Astrocyte (in vitro differentiated cells and primary cell): ENCODE measurements at regions not wholly inside any gene's neighbourhood (a gene's known extent, or its start where the extent isn't known, plus 50 kb on each side); places are given as distances from the start of the nearest gene placed in this dataset.

Experiments
- DNase-seq: peaks from one replicate; pipeline ENCODE4 v3.0.0-alpha.2; 2010; ENCODE audit warnings: low read depth
- FAIRE-seq: peaks from 2 replicates; lab custom pipeline; 2011; peaks lifted over from hg19 to GRCh38; lab: Jason Lieb, UNC
- H2AFZ ChIP-seq: 2 replicates; pipeline ENCODE4 v1.6.0; 2012; ENCODE audit warnings: low read depth, low read length, inconsistent platforms
- H3K27ac ChIP-seq: 2 replicates; pipeline ENCODE4 v1.5.1; 2011; ENCODE audit warnings: low read depth, low read length, inconsistent platforms
- H3K27me3 ChIP-seq: 2 replicates; pipeline ENCODE4 v1.6.0; 2011; ENCODE audit warnings: low read length, inconsistent platforms; ENCODE audit not compliant: insufficient read depth
- H3K36me3 ChIP-seq: 2 replicates; pipeline ENCODE4 v1.5.1; 2011; ENCODE audit warnings: low read length, inconsistent platforms; ENCODE audit not compliant: insufficient read depth
- H3K4me1 ChIP-seq: 2 replicates; pipeline ENCODE4 v1.5.1; 2011; ENCODE audit warnings: low read length, inconsistent platforms; ENCODE audit not compliant: insufficient read depth
- H3K4me2 ChIP-seq: 2 replicates; pipeline ENCODE4 v1.6.0; 2012; ENCODE audit warnings: low read length, inconsistent platforms
- H3K4me3 ChIP-seq: 2 replicates; pipeline ENCODE4 v1.5.1; 2011; ENCODE audit warnings: low read depth, mild to moderate bottlenecking, low read length, inconsistent platforms; ENCODE audit not compliant: insufficient read depth
- H3K79me2 ChIP-seq: 2 replicates; pipeline ENCODE4 v1.6.0; 2012; ENCODE audit warnings: mild to moderate bottlenecking, low read length, inconsistent platforms; ENCODE audit not compliant: insufficient read depth
- H3K9ac ChIP-seq: 2 replicates; pipeline ENCODE4 v1.6.0; 2012; ENCODE audit warnings: mild to moderate bottlenecking, low read length, inconsistent platforms
- H3K9me3 ChIP-seq: 2 replicates; pipeline ENCODE4 v1.5.1; 2012; ENCODE audit warnings: low read depth, mild to moderate bottlenecking, low read length, inconsistent platforms; ENCODE audit not compliant: insufficient read depth
- H4K20me1 ChIP-seq: 2 replicates; pipeline ENCODE4 v1.6.0; 2012; ENCODE audit warnings: low read length, inconsistent platforms; ENCODE audit not compliant: insufficient read depth
- H3K27ac Mint-ChIP-seq: one replicate; pipeline ENCODE4 v1.8.0; 2021; ENCODE audit warnings: mild to moderate bottlenecking, mixed read lengths; ENCODE audit not compliant: unreplicated experiment
- H3K27me3 Mint-ChIP-seq: one replicate; pipeline ENCODE4 v1.8.0; 2021; ENCODE audit warnings: low read depth, mixed read lengths; ENCODE audit not compliant: unreplicated experiment
- H3K36me3 Mint-ChIP-seq: one replicate; pipeline ENCODE4 v1.8.0; 2021; ENCODE audit warnings: low read depth, mixed read lengths; ENCODE audit not compliant: unreplicated experiment
- H3K4me1 Mint-ChIP-seq: one replicate; pipeline ENCODE4 v1.8.0; 2021; ENCODE audit warnings: low read depth, mixed read lengths; ENCODE audit not compliant: unreplicated experiment
- H3K4me3 Mint-ChIP-seq: one replicate; pipeline ENCODE4 v1.8.0; 2021; ENCODE audit warnings: mild to moderate bottlenecking, moderate library complexity, mixed read lengths; ENCODE audit not compliant: unreplicated experiment
- H3K9me3 Mint-ChIP-seq: one replicate; pipeline ENCODE4 v1.8.0; 2021; ENCODE audit warnings: mild to moderate bottlenecking, mixed read lengths; ENCODE audit not compliant: unreplicated experiment
- CTCF ChIP-seq: IDR thresholded peaks from 2 replicates; pipeline ENCODE4 v1.5.1; 2011; ENCODE audit warnings: low read depth, mild to moderate bottlenecking, inconsistent platforms, low read length, moderate library complexity; ENCODE audit not compliant: insufficient read depth
- EZH2 ChIP-seq: IDR thresholded peaks from 2 replicates; pipeline ENCODE4 v1.6.1; 2012; ENCODE audit warnings: mild to moderate bottlenecking, low read length, inconsistent platforms; ENCODE audit not compliant: insufficient read depth

DNA sequence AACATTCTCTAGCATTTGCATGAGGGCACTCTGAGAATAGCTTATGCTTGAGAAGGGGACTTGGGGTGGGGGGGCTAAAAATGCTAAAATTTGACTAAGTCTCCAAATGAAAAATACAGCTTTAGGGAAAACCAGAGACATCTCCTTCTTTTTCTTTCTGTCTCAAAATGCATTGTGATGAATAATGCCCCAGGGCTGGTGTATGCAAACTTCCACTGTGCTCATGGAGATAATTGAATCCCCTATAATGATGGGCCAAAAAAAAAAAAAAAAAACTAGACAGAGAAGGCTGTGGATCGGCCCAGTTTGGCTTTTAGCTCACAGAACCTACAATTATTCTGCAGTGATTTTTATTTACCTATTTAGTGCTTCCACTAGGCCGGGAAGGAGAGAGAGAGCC is 147.9 kb upstream of the RORA start:
- no peak for DNase-seq
- H2AFZ ChIP-seq = no peak overlapping the region
- H4K20me1 ChIP-seq = no peaks in the 10 kb centered on the region
- no peaks in the 10 kb centered on the region for H3K4me1 Mint-ChIP-seq
- peaks cover 3% of the 10 kb centered on the region for H3K27me3 ChIP-seq
- H3K36me3 Mint-ChIP-seq = no peaks in the 10 kb centered on the region
- no peak overlapping the region for H3K4me2 ChIP-seq
- no peak overlapping the region for H3K9ac ChIP-seq
- TF ChIP-seq EZH2 = no peak
- TF ChIP-seq CTCF = no peak
- no peak for FAIRE-seq
- no peak overlapping the region for H3K27ac ChIP-seq
- no peak overlapping the region for H3K4me3 Mint-ChIP-seq
- no peaks in the 10 kb centered on the region for H3K36me3 ChIP-seq
- H3K9me3 Mint-ChIP-seq = peaks cover 2% of the 10 kb centered on the region
- H3K9me3 ChIP-seq = no peaks in the 10 kb centered on the region
- H3K27ac Mint-ChIP-seq = no peak overlapping the region
- no peak overlapping the region for H3K4me3 ChIP-seq
- H3K79me2 ChIP-seq = no peaks in the 10 kb centered on the region
- no peaks in the 10 kb centered on the region for H3K4me1 ChIP-seq
- H3K27me3 Mint-ChIP-seq = peaks cover 4% of the 10 kb centered on the region

- TF ChIP-seq EZH2 (no peak), CTCF (no peak)
- Histone ChIP-seq H3K4me2 (no peak overlapping the region), H3K27me3 (peaks cover 3% of the 10 kb centered on the region), H3K9me3 (no peaks in the 10 kb centered on the region), H3K4me3 (no peak overlapping the region), H4K20me1 (no peaks in the 10 kb centered on the region), H3K79me2 (no peaks in the 10 kb centered on the region), H3K27ac (no peak overlapping the region), H3K4me1 (no peaks in the 10 kb centered on the region), H3K36me3 (no peaks in the 10 kb centered on the region), H2AFZ (no peak overlapping the region), H3K9ac (no peak overlapping the region)
- no peak overlapping the region for H3K27ac Mint-ChIP-seq
- H3K4me3 Mint-ChIP-seq = no peak overlapping the region
- FAIRE-seq (no peak), DNase-seq (no peak)
- peaks cover 2% of the 10 kb centered on the region for H3K9me3 Mint-ChIP-seq
- no peaks in the 10 kb centered on the region for H3K4me1 Mint-ChIP-seq
- H3K27me3 Mint-ChIP-seq = peaks cover 4% of the 10 kb centered on the region
- H3K36me3 Mint-ChIP-seq = no peaks in the 10 kb centered on the region
Observed at GRCh38 chr15:61376516-61376915, 147.4 kb upstream of the RORA start.

- Histone ChIP-seq H3K9ac (no peak overlapping the region), H3K27me3 (peaks cover 3% of the 10 kb centered on the region), H4K20me1 (no peaks in the 10 kb centered on the region), H3K79me2 (no peaks in the 10 kb centered on the region), H3K4me1 (no peaks in the 10 kb centered on the region), H3K4me3 (no peak overlapping the region), H3K9me3 (no peaks in the 10 kb centered on the region), H3K4me2 (no peak overlapping the region), H2AFZ (no peak overlapping the region), H3K36me3 (no peaks in the 10 kb centered on the region), H3K27ac (no peak overlapping the region)
- Mint-ChIP-seq H3K9me3 (peaks cover under 1% of the 10 kb centered on the region), H3K27ac (no peak overlapping the region), H3K4me3 (no peak overlapping the region), H3K36me3 (no peaks in the 10 kb centered on the region), H3K4me1 (no peaks in the 10 kb centered on the region), H3K27me3 (peaks cover 4% of the 10 kb centered on the region)
- no peak for FAIRE-seq
- no peak for DNase-seq
- TF ChIP-seq CTCF = no peak
- no peak for TF ChIP-seq EZH2
Observed at GRCh38 chr15:61374848-61375247, 145.7 kb upstream of the RORA start.
